NCI-H345 treated with DMSO at 0.1 percent for 48 hours (cell line): ENCODE measurements at regions not wholly inside any gene's neighbourhood (a gene's known extent, or its start where the extent isn't known, plus 50 kb on each side); places are given as distances from the start of the nearest gene placed in this dataset.
A peak's percentile ranks its signal among the peaks of the same experiment; 100 is the strongest.
"Not testable (repeated sequence)": the region's sequence is repeated elsewhere in the genome, so short reads cannot be mapped to it uniquely, and the experiment has no call there.

ENCODE experiments used
- DNase-seq: peaks from one replicate; lab custom pipeline; 2025; ENCODE audit not compliant: unreplicated experiment; lab: John Stamatoyannopoulos, UW

GRCh38 chr2:176891105-176891504 lies 321.5 kb upstream of the HNRNPA3 start:
- DNase-seq = no peak

DNA sequence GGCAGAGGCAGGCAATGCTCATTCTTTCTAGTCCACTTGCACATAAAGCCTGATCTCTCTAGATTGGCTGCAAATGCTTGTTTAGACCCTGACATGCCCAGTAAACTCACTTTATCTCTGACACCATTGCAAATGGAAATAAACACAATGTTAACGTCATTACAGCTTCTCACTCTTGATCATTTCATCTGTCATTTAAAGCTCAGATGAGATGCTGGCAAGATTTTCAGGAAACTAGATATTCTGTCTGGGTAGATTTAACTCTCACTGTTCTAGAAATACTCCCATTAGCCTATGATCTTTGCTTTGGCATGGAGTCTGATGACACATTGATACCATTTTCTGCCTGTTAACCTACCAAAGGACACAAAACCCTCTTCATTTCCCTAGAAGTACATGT lies 320.7 kb upstream of the HNRNPA3 start:
- DNase-seq = no peak

- peak; percentile 18 for DNase-seq
These were observed 319.8 kb upstream of the HNRNPA3 start for GRCh38 chr2:176892676-176893226.

DNA sequence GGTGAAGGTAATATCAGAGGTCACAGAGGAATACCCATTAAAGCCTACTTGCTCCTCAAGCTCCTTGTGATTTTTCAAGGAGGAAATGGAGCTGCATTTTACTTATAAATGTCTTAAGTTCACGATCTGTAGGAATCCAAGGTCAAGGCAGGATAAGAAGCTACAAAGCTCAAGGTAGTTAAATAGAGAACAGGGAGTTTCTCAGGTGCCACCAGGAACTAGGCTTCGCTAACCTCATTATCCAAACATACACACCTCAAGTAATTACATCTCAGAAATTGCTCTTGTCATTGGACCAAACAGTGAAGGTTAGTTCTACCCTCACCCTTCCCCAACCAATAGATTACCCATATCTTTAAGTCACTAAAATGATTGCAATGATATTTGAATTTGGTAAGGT lies 317.4 kb upstream of the HNRNPA3 start:
- no peak for DNase-seq

DNA sequence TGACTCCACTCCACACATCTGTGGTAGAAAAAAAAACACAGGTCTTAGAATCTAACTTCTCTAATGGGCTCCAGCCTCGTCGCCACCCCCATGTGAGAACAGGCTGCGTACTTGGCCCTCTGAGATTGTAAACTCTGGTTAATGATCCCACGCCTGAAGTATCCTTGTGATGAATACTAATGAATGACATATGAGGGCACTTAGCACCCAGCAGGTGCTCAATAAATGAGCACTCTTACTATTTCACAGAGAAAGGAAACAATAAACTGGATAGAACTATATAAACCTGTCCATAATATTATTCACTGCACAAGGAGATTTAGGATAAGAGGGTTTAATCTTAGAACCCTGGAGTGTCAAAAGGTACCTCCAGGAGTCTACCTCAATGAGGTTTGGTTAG lies 310.1 kb upstream of the HNRNPA3 start:
- DNase-seq = peak; percentile 12

DNA sequence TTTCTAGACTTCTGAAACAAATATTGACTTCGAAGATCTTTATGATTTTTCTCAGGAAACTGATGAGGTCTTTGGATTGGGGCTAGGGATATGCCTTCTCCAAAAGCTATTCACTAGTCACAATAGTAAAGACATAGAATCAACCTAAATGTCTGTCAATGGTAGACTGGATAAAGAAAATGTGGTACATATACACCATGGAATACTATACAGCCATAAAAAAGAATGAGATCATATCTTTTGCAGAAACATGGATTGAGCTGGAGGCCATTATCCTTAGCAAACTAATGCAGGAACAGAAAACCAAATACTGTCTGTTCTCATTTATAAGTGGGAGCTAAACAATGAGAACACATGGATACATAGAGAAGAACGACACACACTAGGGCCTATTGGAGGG lies 308.5 kb upstream of the HNRNPA3 start:
- not testable (repeated sequence) for DNase-seq

DNA sequence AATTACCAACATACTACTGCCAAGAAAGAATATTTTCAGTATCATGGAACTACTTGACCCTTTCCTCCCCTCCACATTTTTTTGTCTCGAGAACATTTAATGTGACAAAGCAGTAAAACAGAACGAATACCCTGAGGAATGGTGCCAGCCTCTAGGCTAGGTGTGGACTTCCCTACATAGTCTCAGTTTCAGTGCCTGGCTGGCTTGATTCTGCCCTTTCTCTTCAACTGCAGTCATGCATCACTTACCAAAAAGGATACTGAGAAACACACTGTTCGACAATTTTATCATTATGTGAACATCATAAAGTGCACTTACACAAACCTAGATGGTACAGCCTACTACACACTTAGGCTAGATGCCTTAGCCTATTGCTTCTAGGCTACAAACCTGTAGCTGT lies 305.3 kb upstream of the HNRNPA3 start:
- no peak for DNase-seq

GRCh38 chr2:176910828-176911227 lies 301.8 kb upstream of the HNRNPA3 start:
- no peak for DNase-seq

DNA sequence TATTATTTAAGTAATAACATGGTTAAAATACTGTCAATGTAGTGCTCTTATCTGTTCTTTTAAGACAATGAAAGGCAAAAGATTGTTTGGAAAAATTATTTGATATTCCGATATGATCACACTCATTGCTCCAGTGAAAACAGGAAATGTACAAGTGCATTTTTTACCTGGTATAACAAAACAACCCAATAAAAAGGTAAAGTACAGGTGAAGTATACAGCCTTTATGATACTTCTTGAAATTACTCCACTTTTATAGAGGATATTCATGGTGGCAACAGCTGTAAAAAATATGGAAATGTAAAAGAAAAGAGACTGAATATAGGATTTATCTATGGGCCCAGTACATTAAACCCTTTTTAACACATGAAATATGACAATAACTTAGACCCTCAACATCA lies 298.6 kb upstream of the HNRNPA3 start:
- no peak for DNase-seq

DNA sequence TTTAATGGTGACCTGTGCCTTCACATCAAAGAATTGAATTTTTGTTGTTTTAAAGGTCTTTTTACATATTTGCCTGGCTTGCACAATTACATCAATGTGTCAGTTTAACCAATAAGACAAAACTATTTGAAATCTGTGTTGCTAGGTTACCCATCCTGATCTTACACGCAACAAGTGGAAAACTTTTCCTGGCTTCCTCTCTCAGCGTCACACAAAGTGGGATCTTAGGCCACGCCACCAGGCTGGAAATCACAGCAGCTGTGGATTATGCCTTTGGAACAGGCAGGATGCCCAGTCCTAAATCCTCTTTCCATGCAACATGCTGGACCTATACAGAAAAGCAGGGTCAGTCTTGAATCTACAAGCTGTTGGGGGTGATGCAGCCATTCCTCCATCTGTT lies 298.2 kb upstream of the HNRNPA3 start:
- DNase-seq = no peak

- DNase-seq = not testable (repeated sequence)
These were observed 290.0 kb upstream of the HNRNPA3 start for GRCh38 chr2:176922545-176922944.

- no peak for DNase-seq
These were observed 289.4 kb upstream of the HNRNPA3 start for GRCh38 chr2:176923205-176923604.

GRCh38 chr2:176924909-176925534 lies 287.6 kb upstream of the HNRNPA3 start:
- DNase-seq = no peak

DNA sequence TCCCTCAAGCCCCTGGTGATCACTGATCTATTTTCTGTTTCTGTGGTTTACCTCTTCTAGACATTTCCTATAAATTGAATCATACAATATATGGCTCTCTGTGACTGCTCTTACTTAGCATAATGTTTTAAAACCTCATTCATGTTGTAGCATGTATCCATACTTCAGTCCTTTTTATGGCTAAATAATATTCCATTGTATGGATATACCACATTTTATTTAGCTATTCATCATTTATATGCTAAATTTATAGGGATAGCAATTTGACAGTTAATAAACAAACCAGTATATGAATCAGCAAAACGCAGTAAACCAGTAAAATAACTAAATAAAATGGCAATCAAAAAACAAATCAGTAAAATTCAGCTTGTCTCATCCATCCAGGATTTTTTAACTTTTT lies 286.1 kb upstream of the HNRNPA3 start:
- DNase-seq = no peak

DNA sequence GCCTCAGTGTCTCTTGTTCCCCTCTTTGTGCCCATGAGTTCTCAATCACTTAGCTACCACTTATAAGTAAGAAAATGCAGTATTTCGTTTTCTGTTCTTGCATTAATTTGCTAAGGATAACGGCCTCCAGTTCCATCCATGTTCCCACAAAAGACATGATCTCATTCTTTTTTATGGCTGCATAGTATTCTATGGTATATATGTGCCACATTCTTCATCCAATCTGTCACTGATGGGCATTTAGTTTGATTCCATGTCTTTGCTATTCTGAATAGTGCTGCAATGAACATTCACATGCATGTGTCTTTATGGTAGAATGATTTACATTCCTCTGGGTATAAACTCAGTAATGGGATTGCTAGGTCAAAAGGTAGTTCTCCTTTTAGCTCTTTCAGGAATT lies 283.2 kb upstream of the HNRNPA3 start:
- not testable (repeated sequence) for DNase-seq

GRCh38 chr2:176931588-176932563 lies 280.7 kb upstream of the HNRNPA3 start:
- no peak for DNase-seq

DNA sequence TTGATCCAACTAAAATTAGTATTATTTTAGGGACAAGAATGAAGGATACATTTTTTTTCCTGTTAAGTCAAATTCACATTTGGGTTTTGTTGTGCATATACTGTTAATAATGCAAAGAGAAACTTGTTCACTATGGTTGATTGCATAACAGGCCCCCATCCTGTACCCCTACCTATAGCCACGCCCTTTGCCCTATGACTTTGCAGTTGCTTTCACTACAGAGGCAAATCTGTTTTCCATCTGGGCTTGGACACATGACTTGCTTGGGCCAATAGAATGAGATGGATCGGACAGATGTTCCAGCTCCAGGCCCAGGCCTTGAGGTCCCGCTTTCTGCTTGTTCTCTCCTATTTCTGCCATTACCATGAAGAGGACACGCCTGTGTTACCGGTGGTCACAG lies 278.5 kb upstream of the HNRNPA3 start:
- no peak for DNase-seq

DNA sequence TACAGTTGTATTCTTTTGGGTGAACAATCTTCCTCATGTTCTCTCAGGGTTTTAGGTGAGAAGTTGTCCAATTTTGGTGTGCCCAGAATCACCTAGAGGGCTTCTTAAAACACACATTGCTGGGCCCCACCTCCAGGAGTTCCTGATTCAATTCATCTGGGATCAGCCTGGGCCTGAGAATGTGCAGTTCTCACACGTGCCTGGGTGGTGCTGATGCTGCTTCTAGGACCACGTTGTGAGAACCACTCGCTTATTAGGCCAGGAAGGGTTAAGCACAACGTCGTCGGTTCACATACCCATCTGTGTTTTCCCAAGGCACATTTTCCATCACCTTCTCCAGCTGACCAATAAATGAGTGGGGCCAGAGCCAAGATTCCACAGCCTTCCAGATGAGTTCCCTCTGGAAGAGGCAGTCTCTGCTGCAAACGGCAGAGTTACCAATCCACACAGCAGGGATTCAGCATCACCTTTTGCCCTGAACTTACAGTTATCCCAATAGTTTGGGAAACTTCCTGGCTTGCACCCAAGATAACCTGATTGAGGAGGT lies 277.7 kb upstream of the HNRNPA3 start:
- no peak for DNase-seq

GRCh38 chr2:176935543-176936102 lies 277.0 kb upstream of the HNRNPA3 start:
- no peak for DNase-seq

DNA sequence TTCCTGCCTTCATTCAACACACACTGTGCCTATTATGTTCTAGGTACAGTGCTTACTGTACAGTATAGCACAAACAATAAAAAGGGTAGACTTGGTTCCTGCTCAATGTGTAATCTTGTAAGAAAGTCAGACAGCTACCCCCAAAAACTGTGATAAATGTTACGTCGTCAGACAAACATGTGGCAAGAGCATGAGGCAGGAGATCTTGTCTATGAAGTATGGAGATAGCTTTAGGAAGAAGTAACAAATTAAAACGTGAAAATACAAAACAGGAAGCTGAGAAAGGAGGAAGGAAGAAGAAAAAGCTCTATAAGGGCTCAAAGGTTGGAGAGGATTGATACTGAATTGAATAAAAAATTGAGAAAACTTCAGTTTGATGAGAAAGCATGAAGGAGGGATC lies 276.2 kb upstream of the HNRNPA3 start:
- DNase-seq = no peak

DNA sequence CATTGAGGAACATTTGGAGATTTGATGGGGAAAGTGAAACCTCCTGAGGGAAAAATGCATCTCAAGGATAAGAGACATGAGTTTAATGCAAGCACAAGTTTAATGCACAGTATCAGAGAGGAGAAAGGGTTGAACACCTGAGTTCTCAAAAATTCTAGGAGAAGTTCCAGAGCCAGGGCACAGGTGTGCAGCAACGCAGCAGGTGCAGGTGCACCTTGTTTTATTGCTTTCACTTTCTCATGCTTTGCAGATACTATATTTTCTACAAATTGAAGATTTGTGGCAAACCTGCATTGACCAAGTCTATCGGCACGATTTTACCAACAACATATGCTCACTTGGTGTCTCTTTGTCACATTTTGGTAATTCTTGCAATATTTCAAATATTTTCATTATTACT lies 267.6 kb upstream of the HNRNPA3 start:
- no peak for DNase-seq
